ENCODE measurements at regions not wholly inside any gene's neighbourhood (a gene's known extent, or its start where the extent isn't known, plus 50 kb on each side); places are given as distances from the start of the nearest gene placed in this dataset.

DNA sequence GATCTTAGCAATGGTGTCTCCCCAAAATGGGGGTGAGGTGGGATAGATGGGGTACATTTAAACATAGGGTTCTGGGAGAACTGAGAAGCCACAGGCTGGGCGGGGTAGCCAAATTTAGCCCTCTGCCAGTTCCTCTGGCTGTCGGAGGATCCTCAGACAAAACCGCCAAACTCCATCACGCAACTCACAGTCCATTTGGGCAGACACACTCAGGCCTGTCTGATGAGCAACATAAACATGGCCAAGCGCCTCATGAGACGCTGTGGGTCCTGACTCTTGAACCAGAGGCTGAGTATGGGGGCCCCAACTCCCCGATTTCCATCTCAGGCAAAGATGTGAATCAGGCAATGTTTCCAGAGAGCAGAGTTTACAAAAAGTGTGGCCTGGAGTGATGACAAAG is 162.3 kb downstream of the FGF18 start:
- no peak for TF ChIP-seq EZH2 (IDR thresholded peaks at IDR 0.05; ENCODE audit: low read length, missing control alignments)
- TF ChIP-seq, protein P1, sequence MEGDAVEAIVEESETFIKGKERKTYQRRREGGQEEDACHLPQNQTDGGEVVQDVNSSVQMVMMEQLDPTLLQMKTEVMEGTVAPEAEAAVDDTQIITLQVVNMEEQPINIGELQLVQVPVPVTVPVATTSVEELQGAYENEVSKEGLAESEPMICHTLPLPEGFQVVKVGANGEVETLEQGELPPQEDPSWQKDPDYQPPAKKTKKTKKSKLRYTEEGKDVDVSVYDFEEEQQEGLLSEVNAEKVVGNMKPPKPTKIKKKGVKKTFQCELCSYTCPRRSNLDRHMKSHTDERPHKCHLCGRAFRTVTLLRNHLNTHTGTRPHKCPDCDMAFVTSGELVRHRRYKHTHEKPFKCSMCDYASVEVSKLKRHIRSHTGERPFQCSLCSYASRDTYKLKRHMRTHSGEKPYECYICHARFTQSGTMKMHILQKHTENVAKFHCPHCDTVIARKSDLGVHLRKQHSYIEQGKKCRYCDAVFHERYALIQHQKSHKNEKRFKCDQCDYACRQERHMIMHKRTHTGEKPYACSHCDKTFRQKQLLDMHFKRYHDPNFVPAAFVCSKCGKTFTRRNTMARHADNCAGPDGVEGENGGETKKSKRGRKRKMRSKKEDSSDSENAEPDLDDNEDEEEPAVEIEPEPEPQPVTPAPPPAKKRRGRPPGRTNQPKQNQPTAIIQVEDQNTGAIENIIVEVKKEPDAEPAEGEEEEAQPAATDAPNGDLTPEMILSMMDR (conservative IDR thresholded peaks at IDR 0.05 in 1 of 2, IDR thresholded peaks at IDR 0.05 in 1 of 2; ENCODE audit: low read depth in 1 of 2, low read length in 2 of 2) = no peak

Measured in fibroblast of lung (primary cell).